OCI-LY1 (cell line): ENCODE measurements at regions not wholly inside any gene's neighbourhood (a gene's known extent, or its start where the extent isn't known, plus 50 kb on each side); places are given as distances from the start of the nearest gene placed in this dataset.

Experiments
- CTCF ChIP-seq: fragments of 200-600 bp; sonication (generic), shearing (Covaris generic); IDR thresholded peaks from 2 replicates; pipeline ENCODE4 v1.5.1; 2017; ENCODE audit warnings: mild to moderate bottlenecking, antibody characterized with exemption, low read length, moderate library complexity, mixed read lengths
- EZH2 ChIP-seq: fragments of 200-600 bp; sonication (generic), shearing (Covaris generic); IDR thresholded peaks from 2 replicates; pipeline ENCODE4 v1.8.0; 2017; ENCODE audit warnings: borderline replicate concordance, mixed run types, mild to moderate bottlenecking, antibody characterized with exemption, low read length, moderate library complexity, mixed read lengths

DNA sequence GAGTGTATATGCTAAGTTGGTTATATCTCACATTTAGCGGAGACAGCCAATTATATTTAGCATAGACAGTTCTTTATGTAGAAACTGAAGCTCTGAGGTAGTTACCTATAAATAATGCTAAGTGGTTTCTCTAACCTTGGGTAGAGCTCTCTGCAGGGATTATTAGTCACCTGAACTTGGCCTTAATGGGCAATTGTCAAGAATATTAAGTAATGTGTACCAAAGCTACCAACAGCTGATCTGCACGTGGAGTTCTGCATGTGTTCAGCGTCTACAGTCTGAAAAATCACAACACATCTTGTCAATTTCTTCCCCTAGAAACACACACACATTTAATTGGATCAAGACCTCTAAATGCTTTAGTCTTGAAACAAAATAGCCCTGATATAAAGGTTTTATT, 740.6 kb upstream of the FAM241A start:
- TF ChIP-seq CTCF (no peak), EZH2 (no peak)
